NOMO-1 (cell line): ENCODE measurements at regions not wholly inside any gene's neighbourhood (a gene's known extent, or its start where the extent isn't known, plus 50 kb on each side); places are given as distances from the start of the nearest gene placed in this dataset.
"Not testable (repeated sequence)": the region's sequence is repeated elsewhere in the genome, so short reads cannot be mapped to it uniquely, and the experiment has no call there.

ENCODE experiments used
- DNase-seq, 2 experiments: peaks; one replicate each; lab custom pipeline; 2025; ENCODE audit not compliant: unreplicated experiment in 2 of 2; lab: John Stamatoyannopoulos, UW

- no peak for DNase-seq
These were observed 588.3 kb downstream of the DNAH5 start for GRCh38 chr5:13356226-13356625.

- no peak for DNase-seq
These were observed 589.9 kb downstream of the DNAH5 start for GRCh38 chr5:13354611-13355010.

- DNase-seq, result no peak
These were observed 593.7 kb downstream of the DNAH5 start for GRCh38 chr5:13350767-13351166.

DNA sequence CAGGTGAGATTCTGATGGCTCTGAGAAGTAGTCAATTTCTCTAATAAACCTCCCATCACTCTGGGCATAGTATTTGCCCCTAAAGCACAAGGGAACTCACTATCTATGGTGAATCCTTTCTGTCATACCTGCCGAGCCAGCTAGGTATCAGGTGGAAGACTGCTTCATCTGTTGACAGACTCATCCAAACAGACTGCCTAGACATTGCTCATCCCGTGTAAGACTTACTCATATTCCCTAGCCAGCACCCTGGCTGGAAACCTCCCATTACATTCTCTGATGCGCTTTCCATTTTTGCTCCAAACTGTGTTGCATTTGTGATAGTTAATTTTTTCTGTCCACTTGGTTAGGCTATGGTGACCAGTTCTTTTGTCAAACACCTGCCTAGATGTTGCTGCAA, 595.9 kb downstream of the DNAH5 start:
- DNase-seq, result no peak

- DNase-seq, result no peak
These were observed 598.1 kb downstream of the DNAH5 start for GRCh38 chr5:13346401-13346800.

DNA sequence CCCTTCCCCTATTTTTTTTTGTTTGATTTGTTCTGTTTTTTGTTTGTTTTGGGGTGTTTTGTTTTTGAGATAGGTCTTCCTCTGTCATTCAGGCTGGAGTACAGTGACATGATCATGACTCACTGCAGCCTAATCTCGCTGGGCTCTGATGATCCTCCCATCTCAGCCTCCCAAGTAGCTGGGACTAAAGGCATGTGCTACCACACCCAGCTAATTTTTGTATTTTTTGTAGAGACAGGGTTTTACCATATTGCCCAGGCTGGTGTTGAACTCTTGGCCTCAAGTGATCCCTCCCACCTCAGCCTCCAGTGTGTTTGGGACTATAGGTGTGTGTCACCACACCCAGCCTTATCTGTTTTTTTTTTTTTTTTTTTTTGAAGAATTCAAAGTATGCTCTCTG, 605.4 kb downstream of the DNAH5 start:
- DNase-seq, result no peak

- not testable (repeated sequence) for DNase-seq
These were observed 609.5 kb downstream of the DNAH5 start for GRCh38 chr5:13335026-13335425.

DNA sequence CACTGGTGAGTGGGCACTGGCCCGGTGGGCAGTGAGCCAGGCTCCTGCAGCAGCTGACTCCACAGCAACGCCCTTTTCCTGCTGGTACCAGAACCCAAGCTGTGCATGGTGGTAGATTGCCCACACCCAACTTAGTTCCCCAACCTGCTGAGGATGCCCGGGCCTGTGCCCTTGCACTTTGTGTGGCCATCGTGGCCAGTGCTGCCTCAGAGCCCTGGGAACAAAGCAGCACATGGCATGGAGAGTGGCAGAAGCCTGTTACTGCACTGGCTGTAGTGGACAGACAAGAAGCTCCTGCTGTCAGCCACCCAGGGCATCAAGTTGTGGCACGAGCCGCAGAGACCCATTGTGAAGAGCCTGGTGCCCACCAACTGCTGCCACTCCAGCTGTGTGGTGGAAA, 612.9 kb downstream of the DNAH5 start:
- DNase-seq, result no peak

- no peak for DNase-seq
These were observed 616.2 kb downstream of the DNAH5 start for GRCh38 chr5:13328316-13328715.

DNA sequence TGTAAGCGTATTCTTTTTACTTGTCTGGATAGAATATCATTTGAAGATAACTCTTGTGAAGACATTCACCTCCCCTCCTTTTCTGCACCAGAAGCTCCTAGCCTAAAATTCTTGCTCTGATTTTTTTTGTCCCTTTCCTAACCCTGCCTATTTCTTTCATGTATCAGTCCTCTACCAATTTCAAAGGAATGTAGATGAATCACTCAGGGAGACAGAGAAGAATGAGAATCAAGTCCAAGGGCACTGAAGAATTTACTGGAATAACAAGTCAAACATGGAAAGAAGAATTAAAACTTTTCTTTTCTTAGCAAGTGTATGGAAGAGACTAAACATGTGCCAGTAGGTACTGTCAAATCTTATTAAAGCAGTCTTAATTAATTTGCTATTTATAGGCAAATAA, 618.7 kb downstream of the DNAH5 start:
- no peak for DNase-seq

GRCh38 chr5:13322769-13323168, 621.7 kb downstream of the DNAH5 start:
- no peak for DNase-seq

DNA sequence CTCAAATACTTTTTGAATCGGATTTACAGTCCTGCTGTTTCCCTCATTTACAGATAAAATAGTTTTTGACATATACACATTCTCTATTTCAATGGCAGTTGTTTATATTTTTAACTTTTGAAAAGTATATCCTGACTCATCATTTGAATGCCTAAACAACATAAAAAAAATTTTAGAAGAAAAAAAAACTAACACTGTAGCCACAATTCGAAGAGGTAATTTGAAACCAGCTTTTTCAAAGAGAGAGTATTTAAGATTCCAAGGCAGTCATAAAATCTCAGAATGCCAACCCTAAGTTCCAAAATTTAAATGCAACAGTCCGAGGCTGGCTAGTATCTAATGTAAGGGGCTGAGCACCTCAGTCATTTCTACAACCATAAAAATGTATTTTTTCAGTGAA, 626.8 kb downstream of the DNAH5 start:
- DNase-seq, result no peak

- no peak for DNase-seq
These were observed 628.3 kb downstream of the DNAH5 start for GRCh38 chr5:13316176-13316575.

GRCh38 chr5:13307480-13307879, 637.0 kb downstream of the DNAH5 start:
- no peak for DNase-seq

DNA sequence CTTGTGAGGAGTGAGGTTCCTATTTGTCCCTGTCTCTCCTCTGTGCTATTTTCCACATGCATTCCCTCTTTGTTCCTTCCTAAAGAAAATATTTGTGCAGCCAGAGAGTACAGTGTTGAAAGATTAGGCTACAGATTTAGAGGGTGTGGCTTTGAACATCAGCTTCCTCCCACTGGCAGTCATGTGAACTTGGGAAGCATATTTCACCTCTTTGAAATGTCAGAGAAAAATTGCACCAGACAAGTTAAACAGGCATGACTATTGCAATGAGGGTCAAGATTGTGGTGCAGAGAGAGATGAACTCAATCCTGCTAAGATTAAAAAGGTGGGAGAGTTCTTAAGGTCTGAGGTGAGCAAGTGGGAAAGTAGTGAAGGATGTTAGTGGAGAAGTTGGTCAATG, 641.0 kb downstream of the DNAH5 start:
- DNase-seq, result no peak

- no peak for DNase-seq
These were observed 665.7 kb downstream of the DNAH5 start for GRCh38 chr5:13278811-13279210.

DNA sequence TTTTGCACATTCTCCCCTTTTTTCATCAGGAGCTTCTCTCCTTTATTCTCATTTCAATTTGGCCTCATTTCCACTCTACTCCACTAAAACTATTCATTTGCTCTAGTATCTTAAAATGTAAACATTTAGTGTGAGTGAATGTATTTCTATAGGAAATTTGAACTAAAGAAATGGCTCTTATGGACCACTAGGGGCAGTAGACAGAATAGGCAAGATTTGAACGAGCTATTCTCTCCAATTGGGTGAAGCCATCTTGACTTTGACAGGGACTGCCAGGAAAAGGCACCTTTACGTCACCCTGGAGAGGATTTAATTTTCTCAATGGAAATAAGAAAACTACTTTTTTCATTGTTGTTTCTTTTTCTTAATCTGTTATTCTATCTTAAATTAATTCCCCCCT, 666.3 kb downstream of the DNAH5 start:
- no peak for DNase-seq

- DNase-seq, result no peak
These were observed 668.3 kb downstream of the DNAH5 start for GRCh38 chr5:13276156-13276555.

- DNase-seq, result no peak
These were observed 680.8 kb downstream of the DNAH5 start for GRCh38 chr5:13263701-13264100.

DNA sequence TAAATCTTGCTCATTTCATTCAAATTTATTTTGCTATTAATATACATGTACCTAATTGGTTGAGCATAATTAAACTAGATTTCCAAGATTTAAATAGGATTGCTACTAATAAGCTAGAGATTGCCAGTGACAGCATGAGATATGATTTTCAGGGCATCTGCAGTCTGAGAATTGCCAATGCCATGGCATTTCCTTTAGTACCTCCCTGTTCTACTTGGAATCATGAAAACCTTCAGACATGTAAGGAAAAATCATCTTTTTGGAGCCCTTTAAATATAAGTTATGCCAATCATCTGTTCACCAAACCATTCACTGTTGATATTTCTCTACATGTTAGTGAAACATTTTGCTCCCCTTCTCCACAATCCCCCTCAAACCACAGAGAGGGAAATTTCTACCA, 691.4 kb downstream of the DNAH5 start:
- no peak for DNase-seq

- no peak for DNase-seq
These were observed 691.8 kb downstream of the DNAH5 start for GRCh38 chr5:13252699-13253098.

DNA sequence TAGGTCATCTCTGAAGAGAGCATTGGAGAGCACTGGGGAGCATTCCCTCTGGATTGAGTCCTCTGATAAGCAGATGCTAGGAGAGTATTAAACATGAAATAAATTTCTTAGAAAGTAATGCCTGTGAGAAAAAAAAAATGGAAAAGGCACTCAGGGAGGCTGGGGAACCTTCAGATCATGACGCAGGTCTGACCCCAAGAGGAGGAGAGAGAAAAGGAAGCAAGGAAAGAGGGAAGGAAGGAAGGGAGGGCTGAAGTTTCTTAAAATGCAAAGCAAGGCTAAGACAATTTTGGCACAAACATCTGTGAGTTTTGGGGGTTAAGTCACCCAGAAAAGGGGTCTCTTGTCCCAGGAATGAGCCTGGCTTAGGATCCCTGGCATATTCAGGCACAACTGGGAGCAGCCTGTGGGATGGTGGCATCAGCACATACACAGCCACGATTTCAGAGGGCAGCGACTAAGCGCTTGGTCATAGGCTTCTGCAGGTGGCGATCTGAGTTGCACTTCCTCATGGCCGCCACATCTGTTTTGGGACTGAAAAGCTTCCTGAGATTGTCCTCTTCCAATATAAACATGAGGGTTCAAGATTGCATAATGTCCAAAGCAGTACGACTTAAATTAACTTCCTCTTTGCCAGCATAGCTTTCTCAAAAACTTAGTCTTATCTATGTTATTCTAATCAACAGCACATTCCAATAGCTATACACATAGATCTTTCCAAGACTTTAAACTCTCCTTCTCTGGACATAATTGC, 692.7 kb downstream of the DNAH5 start:
- DNase-seq, result peak; percentile 60 to 83
